ENCODE measurements at regions not wholly inside any gene's neighbourhood (a gene's known extent, or its start where the extent isn't known, plus 50 kb on each side); places are given as distances from the start of the nearest gene placed in this dataset.
A peak's percentile ranks its signal among the peaks of the same experiment; 100 is the strongest.

DNA sequence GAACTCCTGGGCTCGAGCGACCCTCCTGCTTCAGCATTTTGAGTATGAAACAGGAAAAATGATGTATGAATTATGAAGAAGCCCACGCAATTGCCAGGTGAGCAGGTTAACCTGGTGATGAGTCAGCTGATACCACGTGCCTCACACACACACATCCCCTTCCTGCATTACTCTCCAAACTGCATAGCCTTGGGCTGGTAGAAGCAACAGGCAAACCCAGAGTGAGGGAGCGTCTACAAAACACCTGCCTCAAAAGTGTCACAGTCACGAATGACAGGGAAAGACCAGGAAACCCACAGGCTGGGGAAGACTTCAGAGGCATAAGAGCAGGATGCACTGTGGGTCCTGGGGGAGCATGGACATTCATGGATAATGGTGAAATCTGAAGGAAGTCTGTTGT is 192.8 kb upstream of the IRS2 start:
- TF ChIP-seq, protein P1, sequence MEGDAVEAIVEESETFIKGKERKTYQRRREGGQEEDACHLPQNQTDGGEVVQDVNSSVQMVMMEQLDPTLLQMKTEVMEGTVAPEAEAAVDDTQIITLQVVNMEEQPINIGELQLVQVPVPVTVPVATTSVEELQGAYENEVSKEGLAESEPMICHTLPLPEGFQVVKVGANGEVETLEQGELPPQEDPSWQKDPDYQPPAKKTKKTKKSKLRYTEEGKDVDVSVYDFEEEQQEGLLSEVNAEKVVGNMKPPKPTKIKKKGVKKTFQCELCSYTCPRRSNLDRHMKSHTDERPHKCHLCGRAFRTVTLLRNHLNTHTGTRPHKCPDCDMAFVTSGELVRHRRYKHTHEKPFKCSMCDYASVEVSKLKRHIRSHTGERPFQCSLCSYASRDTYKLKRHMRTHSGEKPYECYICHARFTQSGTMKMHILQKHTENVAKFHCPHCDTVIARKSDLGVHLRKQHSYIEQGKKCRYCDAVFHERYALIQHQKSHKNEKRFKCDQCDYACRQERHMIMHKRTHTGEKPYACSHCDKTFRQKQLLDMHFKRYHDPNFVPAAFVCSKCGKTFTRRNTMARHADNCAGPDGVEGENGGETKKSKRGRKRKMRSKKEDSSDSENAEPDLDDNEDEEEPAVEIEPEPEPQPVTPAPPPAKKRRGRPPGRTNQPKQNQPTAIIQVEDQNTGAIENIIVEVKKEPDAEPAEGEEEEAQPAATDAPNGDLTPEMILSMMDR (IDR thresholded peaks at IDR 0.05): no peak
- TF ChIP-seq POLR2A (IDR thresholded peaks at IDR 0.05): no peak
- intact Hi-C loops (cut with DNase I): no loop called here
- Histone ChIP-seq H3K9me3 (no peaks in the 10 kb centered on the region), H3K27ac (no peak overlapping the region), H3K4me1 (peaks cover 6 to 14% of the 10 kb centered on the region in 2 donors), H3K36me3 (no peaks in the 10 kb centered on the region), H3K4me3 (replicated peaks in 1 of 3) (no peak overlapping the region), H3K27me3 (no peaks in the 10 kb centered on the region)
- DNase-seq: no peak
- WGBS, 2 donors: 86 to 90% methylated on average over 6 of the region's 6 CpGs

GRCh38 chr13:109977212-109977968 is 191.0 kb upstream of the IRS2 start:
- H3K9me3 ChIP-seq: no peaks in the 10 kb centered on the region
- H3K27me3 ChIP-seq: no peaks in the 10 kb centered on the region
- no peak for DNase-seq
- H3K27ac ChIP-seq: peak overlapping the region in 1 of 3 donors; percentile 30
- WGBS, 2 donors: 77 to 84% methylated on average over 11 of the region's 11 CpGs
- H3K4me3 ChIP-seq (replicated peaks in 1 of 3): no peak overlapping the region
- TF ChIP-seq, protein P1 (IDR thresholded peaks at IDR 0.05): no peak
- TF ChIP-seq POLR2A (IDR thresholded peaks at IDR 0.05): no peak
- H3K4me1 ChIP-seq: peaks cover 6 to 14% of the 10 kb centered on the region in 2 donors
- H3K36me3 ChIP-seq: no peaks in the 10 kb centered on the region
- intact Hi-C loops (cut with DNase I): no loop called here

DNA sequence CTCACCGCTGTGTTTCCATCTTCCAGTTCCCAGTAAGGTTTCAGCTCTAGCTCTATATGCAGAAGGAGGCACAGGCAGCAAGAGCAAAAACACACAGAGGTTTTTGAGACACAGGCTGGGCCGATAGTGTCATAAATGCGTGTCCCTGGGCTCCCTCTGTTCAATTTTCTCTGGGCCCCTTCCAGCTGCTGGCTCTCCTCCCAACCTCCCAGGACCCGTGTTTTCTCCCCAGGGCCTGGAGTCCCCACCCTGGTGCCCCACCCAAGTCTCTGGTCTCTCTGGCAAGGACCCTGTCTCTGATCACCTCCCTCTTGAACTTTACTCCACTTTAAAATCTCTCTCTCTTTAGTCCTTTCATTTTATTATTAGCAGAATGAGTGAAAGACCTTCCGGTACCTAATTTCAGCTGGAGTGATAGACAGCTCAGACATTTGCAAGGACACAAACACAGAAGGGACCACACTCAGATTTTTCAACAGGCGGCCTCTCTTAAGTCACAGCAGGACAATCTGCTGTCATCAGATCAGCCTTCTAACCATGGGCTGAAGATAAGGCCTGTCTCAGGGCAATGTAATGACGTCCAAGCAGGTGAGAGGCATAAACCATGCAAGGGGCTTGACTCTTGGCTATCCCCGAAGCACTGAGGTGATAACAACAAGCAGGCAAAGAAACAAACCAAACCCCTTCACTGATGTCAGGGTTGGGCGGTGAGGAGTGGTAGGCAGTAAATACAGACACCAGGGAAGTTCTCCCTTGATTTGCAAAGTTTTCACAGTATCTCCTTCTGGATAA is 190.0 kb upstream of the IRS2 start:
- 43 to 45% methylated on average over 9 of the region's 9 CpGs for WGBS, 2 donors
- Histone ChIP-seq H3K27me3 (no peaks in the 10 kb centered on the region), H3K27ac (peak overlapping the region; percentile 61 to 88 (median 69)), H3K36me3 (no peaks in the 10 kb centered on the region), H3K4me3 (replicated peaks in 1 of 3) (no peak overlapping the region), H3K4me1 (peaks cover 6 to 14% of the 10 kb centered on the region in 2 donors), H3K9me3 (no peaks in the 10 kb centered on the region)
- intact Hi-C loops (cut with DNase I): no loop called here
- TF ChIP-seq, protein P1 (IDR thresholded peaks at IDR 0.05): no peak
- DNase-seq: peak; percentile 58 to 62

- no peaks in the 10 kb centered on the region for H3K27me3 ChIP-seq
- H3K36me3 ChIP-seq: no peaks in the 10 kb centered on the region
- H3K4me3 ChIP-seq (replicated peaks in 1 of 3): no peak overlapping the region
- no peak for DNase-seq
- no peaks in the 10 kb centered on the region for H3K9me3 ChIP-seq
- peaks cover 6 to 14% of the 10 kb centered on the region in 2 donors for H3K4me1 ChIP-seq
- WGBS, 2 donors: 89 to 90% methylated on average over 5 to 7 of the region's 7 CpGs
- intact Hi-C loops (cut with DNase I): no loop called here
- TF ChIP-seq, protein P1 (IDR thresholded peaks at IDR 0.05): no peak
- TF ChIP-seq POLR2A (IDR thresholded peaks at IDR 0.05): no peak
- no peak overlapping the region for H3K27ac ChIP-seq
Observed at GRCh38 chr13:109974354-109974753, 188.0 kb upstream of the IRS2 start.

DNA sequence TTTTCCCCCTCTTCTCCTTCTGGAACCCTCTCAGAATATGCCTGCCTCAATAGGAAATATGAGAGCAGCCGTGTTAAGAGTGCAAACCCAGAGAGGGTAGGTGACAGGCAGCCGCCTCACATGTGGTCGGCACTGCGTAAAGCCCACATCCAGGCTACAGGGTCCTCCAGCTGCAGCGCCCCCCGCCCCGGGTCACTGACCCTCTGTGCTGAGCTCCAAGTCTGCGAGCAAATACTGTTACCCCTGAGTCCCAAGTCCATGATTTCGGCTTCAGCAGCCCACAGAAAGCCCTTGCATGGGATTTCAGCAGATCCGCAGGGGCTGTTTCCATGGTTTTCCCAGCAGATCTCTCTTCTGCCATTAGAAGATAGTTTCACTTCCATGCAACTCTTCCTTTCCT is 186.9 kb upstream of the IRS2 start:
- Histone ChIP-seq H3K36me3 (no peaks in the 10 kb centered on the region), H3K4me1 (peaks cover 6 to 14% of the 10 kb centered on the region in 2 donors), H3K9me3 (no peaks in the 10 kb centered on the region), H3K27ac (no peak overlapping the region), H3K27me3 (no peaks in the 10 kb centered on the region), H3K4me3 (replicated peaks in 1 of 3) (no peak overlapping the region)
- TF ChIP-seq, protein P1 (IDR thresholded peaks at IDR 0.05): no peak
- TF ChIP-seq POLR2A (IDR thresholded peaks at IDR 0.05): no peak
- 87 to 94% methylated on average over 7 to 9 of the region's 10 CpGs for WGBS, 2 donors
- intact Hi-C loops (cut with DNase I): no loop called here
- DNase-seq: no peak

Measured in thyroid gland (tissue), 4 donors.